ENCODE measurements at regions not wholly inside any gene's neighbourhood (a gene's known extent, or its start where the extent isn't known, plus 50 kb on each side); places are given as distances from the start of the nearest gene placed in this dataset.

DNA sequence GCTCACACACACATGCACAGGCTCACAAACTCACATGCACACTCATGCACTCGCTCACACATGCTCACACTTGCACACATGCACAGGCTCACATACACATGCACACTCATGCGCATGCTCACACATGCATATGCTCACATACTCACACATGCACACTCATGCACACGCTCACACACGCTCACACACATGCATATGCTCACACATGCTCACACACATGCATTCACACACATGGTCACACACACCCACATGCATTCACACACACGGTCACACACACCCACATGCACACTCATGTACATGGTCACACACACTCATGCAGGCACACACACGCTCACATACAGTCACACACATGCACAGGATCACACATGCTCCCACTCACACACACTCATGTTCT lies 132.8 kb upstream of the SMAD3 start:
- H3K36me3 ChIP-seq (ENCODE audit: control insufficient read depth in 2 of 2, insufficient read depth in 2 of 2, low read length in 1 of 2): no peaks in the 10 kb centered on the region
- no peaks in the 10 kb centered on the region for H3K4me1 ChIP-seq (ENCODE audit: control insufficient read depth, insufficient read depth, low read length)
- no peaks in the 10 kb centered on the region for H3K79me2 ChIP-seq (ENCODE audit: control insufficient read depth, insufficient read depth, low read length)
- H2AFZ ChIP-seq (ENCODE audit: control insufficient read depth, low read depth, low read length): no peak overlapping the region
- ChIA-PET SMC1A (ENCODE audit: uncharacterized antibody, unreplicated experiment) (no interaction called here), POLR2A (interaction anchor here (1.0 kb wide), 1 partner anchor 11 kb away, joined by 3 read pairs; no protein-coding TSS in a partner anchor), CTCF (interaction anchor here (1.0 kb wide), 1 partner anchor 371 kb away, joined by 3 read pairs; no protein-coding TSS in a partner anchor), RAD21 (ENCODE audit: unreplicated experiment) (no interaction called here)
- in situ Hi-C loops (cut with MboI): no loop called here
- TF ChIP-seq, protein P1, sequence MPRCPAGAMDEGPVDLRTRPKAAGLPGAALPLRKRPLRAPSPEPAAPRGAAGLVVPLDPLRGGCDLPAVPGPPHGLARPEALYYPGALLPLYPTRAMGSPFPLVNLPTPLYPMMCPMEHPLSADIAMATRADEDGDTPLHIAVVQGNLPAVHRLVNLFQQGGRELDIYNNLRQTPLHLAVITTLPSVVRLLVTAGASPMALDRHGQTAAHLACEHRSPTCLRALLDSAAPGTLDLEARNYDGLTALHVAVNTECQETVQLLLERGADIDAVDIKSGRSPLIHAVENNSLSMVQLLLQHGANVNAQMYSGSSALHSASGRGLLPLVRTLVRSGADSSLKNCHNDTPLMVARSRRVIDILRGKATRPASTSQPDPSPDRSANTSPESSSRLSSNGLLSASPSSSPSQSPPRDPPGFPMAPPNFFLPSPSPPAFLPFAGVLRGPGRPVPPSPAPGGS (IDR thresholded peaks at IDR 0.05; ENCODE audit: borderline replicate concordance, insufficient read depth, low read depth, low read length, poor library complexity, severe bottlenecking): peak; percentile 98
- TF ChIP-seq TCF7 (IDR thresholded peaks at IDR 0.05; ENCODE audit: borderline replicate concordance): no peak
- 0 out of 2 replicates have a peak, but pooled peaks have one; percentile 5 for TF ChIP-seq TCF3 (IDR thresholded peaks at IDR 0.05; ENCODE audit: borderline replicate concordance, insufficient read depth, low read depth, low read length)
- no peak for DNase-seq (ENCODE audit: low read depth, low spot score)
- H3K9me3 ChIP-seq (replicated peaks; ENCODE audit: control insufficient read depth, insufficient read depth, low read length): peaks cover 4% of the 10 kb centered on the region; the same call in 2 of the 3 replicates
- H3K4me2 ChIP-seq (ENCODE audit: control insufficient read depth, insufficient read depth): no peak overlapping the region
- no peak for ATAC-seq
- no peaks in the 10 kb centered on the region for H3K27me3 ChIP-seq (replicated peaks in 1 of 2; ENCODE audit: control insufficient read depth in 2 of 2, insufficient read depth in 2 of 2, low read length in 1 of 2)
- no peak for FAIRE-seq
- H3K9ac ChIP-seq (ENCODE audit: control insufficient read depth, insufficient read depth, low read length): no peak overlapping the region
- BruUV-seq (replicated peaks): no TSS peak
- H3K27ac ChIP-seq (ENCODE audit: control insufficient read depth, insufficient read depth): no peak overlapping the region
- H4K20me1 ChIP-seq (ENCODE audit: control insufficient read depth, insufficient read depth): no peaks in the 10 kb centered on the region
- H3K4me3 ChIP-seq: no peak overlapping the region
- 40% methylated on average over 6 of the region's 6 CpGs for WGBS (ENCODE audit: insufficient coverage, insufficient replicate concordance, low lambda C conversion rate, missing lambda C conversion rate)
- intact Hi-C loops (cut with micrococcal nuclease; ENCODE audit: unreplicated experiment): no loop called here

DNA sequence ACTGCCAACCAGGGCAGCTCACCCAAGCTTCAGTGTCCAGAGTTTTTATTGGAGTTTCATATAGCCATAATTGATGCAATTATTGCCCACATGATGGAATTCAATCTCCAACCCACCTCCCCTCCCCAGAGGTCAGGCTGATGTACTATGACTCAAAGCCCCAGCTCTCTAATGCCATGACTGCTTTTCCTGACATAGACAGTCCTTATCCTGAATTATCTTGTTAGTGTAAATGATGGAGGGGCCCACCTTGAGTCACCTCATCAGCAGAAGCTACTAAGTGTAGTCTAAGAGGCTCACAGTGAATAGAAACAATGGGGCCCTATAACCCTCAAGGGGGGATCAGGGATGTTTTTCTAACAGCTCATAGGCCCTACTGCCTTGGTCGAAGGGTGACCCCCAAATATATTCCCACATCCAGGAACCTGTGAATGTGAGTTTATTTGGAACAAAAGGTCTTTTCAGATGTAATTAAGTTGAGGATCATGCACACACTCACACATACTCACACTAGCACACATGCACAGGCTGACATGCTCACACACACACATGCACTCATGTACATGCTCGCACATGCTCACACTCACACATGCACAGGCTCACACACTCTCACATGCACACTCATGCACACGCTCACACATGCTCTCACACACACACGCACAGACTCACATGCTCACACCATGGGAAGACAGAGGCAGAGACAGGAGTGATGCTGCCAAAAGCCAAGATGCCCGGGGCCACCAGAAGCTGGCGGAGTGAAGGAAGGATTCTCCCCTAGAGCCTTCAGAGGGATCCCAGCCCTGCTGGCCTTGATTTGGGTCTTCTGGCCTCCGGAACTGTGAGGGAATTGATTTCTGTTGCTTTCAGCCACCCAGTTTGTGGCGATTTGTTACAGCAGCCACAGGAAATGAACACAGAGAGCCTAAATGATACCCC lies 131.2 kb upstream of the SMAD3 start:
- Histone ChIP-seq H4K20me1 (ENCODE audit: control insufficient read depth, insufficient read depth) (no peaks in the 10 kb centered on the region), H3K9me3 (replicated peaks; ENCODE audit: control insufficient read depth, insufficient read depth, low read length) (peaks cover 4% of the 10 kb centered on the region; the same call in 2 of the 3 replicates), H3K79me2 (ENCODE audit: control insufficient read depth, insufficient read depth, low read length) (no peaks in the 10 kb centered on the region), H3K4me2 (ENCODE audit: control insufficient read depth, insufficient read depth) (no peak overlapping the region), H3K9ac (ENCODE audit: control insufficient read depth, insufficient read depth, low read length) (no peak overlapping the region), H3K27me3 (replicated peaks in 1 of 2; ENCODE audit: control insufficient read depth in 2 of 2, insufficient read depth in 2 of 2, low read length in 1 of 2) (no peaks in the 10 kb centered on the region), H3K4me3 (no peak overlapping the region), H2AFZ (ENCODE audit: control insufficient read depth, low read depth, low read length) (no peak overlapping the region), H3K4me1 (ENCODE audit: control insufficient read depth, insufficient read depth, low read length) (no peaks in the 10 kb centered on the region), H3K36me3 (ENCODE audit: control insufficient read depth in 2 of 2, insufficient read depth in 2 of 2, low read length in 1 of 2) (no peaks in the 10 kb centered on the region), H3K27ac (ENCODE audit: control insufficient read depth, insufficient read depth) (no peak overlapping the region)
- FAIRE-seq: no peak
- DNase-seq (ENCODE audit: low read depth, low spot score): no peak
- ChIA-PET SMC1A (ENCODE audit: uncharacterized antibody, unreplicated experiment) (interaction anchor here (1.0 kb wide), 1 partner anchor 12 kb away, joined by 3 read pairs; no protein-coding TSS in a partner anchor), POLR2A (no interaction called here), CTCF (no interaction called here), RAD21 (ENCODE audit: unreplicated experiment) (no interaction called here)
- in situ Hi-C loops (cut with MboI): no loop called here
- no TSS peak for BruUV-seq (replicated peaks)
- 60% methylated on average over 8 of the region's 8 CpGs for WGBS (ENCODE audit: insufficient coverage, insufficient replicate concordance, low lambda C conversion rate, missing lambda C conversion rate)
- no peak for ATAC-seq
- intact Hi-C loops (cut with micrococcal nuclease; ENCODE audit: unreplicated experiment): no loop called here
- no peak for TF ChIP-seq TCF12 (IDR thresholded peaks at IDR 0.05; ENCODE audit: low read depth, low read length)
- no peak for TF ChIP-seq CHD4 (IDR thresholded peaks at IDR 0.05)
- no peak for TF ChIP-seq KDM1A (IDR thresholded peaks at IDR 0.05; ENCODE audit: borderline replicate concordance)
- TF ChIP-seq RBBP5 (conservative IDR thresholded peaks at IDR 0.05): no peak
- TF ChIP-seq, protein P2, sequence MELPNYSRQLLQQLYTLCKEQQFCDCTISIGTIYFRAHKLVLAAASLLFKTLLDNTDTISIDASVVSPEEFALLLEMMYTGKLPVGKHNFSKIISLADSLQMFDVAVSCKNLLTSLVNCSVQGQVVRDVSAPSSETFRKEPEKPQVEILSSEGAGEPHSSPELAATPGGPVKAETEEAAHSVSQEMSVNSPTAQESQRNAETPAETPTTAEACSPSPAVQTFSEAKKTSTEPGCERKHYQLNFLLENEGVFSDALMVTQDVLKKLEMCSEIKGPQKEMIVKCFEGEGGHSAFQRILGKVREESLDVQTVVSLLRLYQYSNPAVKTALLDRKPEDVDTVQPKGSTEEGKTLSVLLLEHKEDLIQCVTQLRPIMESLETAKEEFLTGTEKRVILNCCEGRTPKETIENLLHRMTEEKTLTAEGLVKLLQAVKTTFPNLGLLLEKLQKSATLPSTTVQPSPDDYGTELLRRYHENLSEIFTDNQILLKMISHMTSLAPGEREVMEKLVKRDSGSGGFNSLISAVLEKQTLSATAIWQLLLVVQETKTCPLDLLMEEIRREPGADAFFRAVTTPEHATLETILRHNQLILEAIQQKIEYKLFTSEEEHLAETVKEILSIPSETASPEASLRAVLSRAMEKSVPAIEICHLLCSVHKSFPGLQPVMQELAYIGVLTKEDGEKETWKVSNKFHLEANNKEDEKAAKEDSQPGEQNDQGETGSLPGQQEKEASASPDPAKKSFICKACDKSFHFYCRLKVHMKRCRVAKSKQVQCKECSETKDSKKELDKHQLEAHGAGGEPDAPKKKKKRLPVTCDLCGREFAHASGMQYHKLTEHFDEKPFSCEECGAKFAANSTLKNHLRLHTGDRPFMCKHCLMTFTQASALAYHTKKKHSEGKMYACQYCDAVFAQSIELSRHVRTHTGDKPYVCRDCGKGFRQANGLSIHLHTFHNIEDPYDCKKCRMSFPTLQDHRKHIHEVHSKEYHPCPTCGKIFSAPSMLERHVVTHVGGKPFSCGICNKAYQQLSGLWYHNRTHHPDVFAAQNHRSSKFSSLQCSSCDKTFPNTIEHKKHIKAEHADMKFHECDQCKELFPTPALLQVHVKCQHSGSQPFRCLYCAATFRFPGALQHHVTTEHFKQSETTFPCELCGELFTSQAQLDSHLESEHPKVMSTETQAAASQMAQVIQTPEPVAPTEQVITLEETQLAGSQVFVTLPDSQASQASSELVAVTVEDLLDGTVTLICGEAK (IDR thresholded peaks at IDR 0.05; ENCODE audit: borderline replicate concordance): no peak
- no peak for TF ChIP-seq TAF1 (IDR thresholded peaks at IDR 0.05; ENCODE audit: borderline replicate concordance, low read depth, low read length)
- no peak for TF ChIP-seq SREBF2 (IDR thresholded peaks at IDR 0.05; ENCODE audit: low read length)
